GM23338 (cell line): ENCODE measurements at regions not wholly inside any gene's neighbourhood (a gene's known extent, or its start where the extent isn't known, plus 50 kb on each side); places are given as distances from the start of the nearest gene placed in this dataset.

Source experiments
- ATAC-seq: fragments of 200-7000 bp; cut with Tn5 transposase; 3 replicates; pipeline ENCODE4 v1.9.1; 2020
- DNase-seq: peaks from one replicate; pipeline ENCODE4 v3.0.0-alpha.2; 2015; ENCODE audit warnings: low spot score
- H2AFZ ChIP-seq: fragments of 200-600 bp; sonication (generic); 2 replicates; pipeline ENCODE4 v1.8.0; 2016; ENCODE audit warnings: antibody characterized with exemption, mild to moderate bottlenecking, moderate library complexity
- H3F3A ChIP-seq: fragments of 200-600 bp; sonication (generic); replicated peaks from 2 replicates; pipeline ENCODE4 v1.8.0; 2017; ENCODE audit warnings: antibody characterized with exemption, mixed run types, low read depth
- H3K27ac ChIP-seq: fragments of 200-600 bp; sonication (generic); 2 replicates; pipeline ENCODE4 v1.6.1; 2016; ENCODE audit warnings: low read depth
- H3K27me3 ChIP-seq: fragments of 200-600 bp; sonication (generic); 2 replicates; pipeline ENCODE4 v1.8.0; 2016; ENCODE audit warnings: mild to moderate bottlenecking, mixed run types, moderate library complexity; ENCODE audit not compliant: insufficient read depth
- H3K36me3 ChIP-seq: fragments of 200-600 bp; sonication (generic); 2 replicates; pipeline ENCODE4 v1.8.0; 2016; ENCODE audit warnings: mild to moderate bottlenecking; ENCODE audit not compliant: insufficient read depth
- H3K4me1 ChIP-seq: fragments of 200-600 bp; sonication (generic); 2 replicates; pipeline ENCODE4 v1.8.0; 2016; ENCODE audit warnings: mild to moderate bottlenecking, moderate library complexity; ENCODE audit not compliant: insufficient read depth
- H3K4me2 ChIP-seq: fragments of 200-600 bp; sonication (generic); 2 replicates; pipeline ENCODE4 v1.7.1; 2017; ENCODE audit warnings: mixed run types
- H3K4me3 ChIP-seq: fragments of 200-600 bp; sonication (generic); 2 replicates; pipeline ENCODE4 v1.6.1; 2016; ENCODE audit warnings: mixed run types
- H3K79me2 ChIP-seq: fragments of 200-600 bp; sonication (generic); replicated peaks from 2 replicates; pipeline ENCODE4 v1.8.0; 2017; ENCODE audit warnings: mild to moderate bottlenecking; ENCODE audit not compliant: insufficient read depth
- H3K9me2 ChIP-seq: fragments of 200-600 bp; sonication (generic); 2 replicates; pipeline ENCODE4 v1.8.0; 2017; ENCODE audit not compliant: insufficient read depth
- H4K20me1 ChIP-seq: fragments of 200-600 bp; sonication (generic); replicated peaks from 2 replicates; pipeline ENCODE4 v1.8.0; 2017; ENCODE audit warnings: mild to moderate bottlenecking; ENCODE audit not compliant: insufficient read depth
- H3K27ac Mint-ChIP-seq: 2 replicates; pipeline ENCODE4 v1.8.0; 2020; ENCODE audit warnings: inconsistent platforms, mild to moderate bottlenecking, moderate library complexity, mixed read lengths
- H3K27me3 Mint-ChIP-seq: 3 replicates; pipeline ENCODE4 v1.8.0; 2022; ENCODE audit warnings: low read depth, mild to moderate bottlenecking, moderate library complexity, mixed read lengths, inconsistent platforms; ENCODE audit not compliant: insufficient read depth, poor library complexity
- H3K36me3 Mint-ChIP-seq: 3 replicates; pipeline ENCODE4 v1.8.0; 2021; ENCODE audit warnings: low read depth, mild to moderate bottlenecking, inconsistent platforms, moderate library complexity, mixed read lengths
- H3K4me1 Mint-ChIP-seq: 3 replicates; pipeline ENCODE4 v1.8.0; 2020; ENCODE audit warnings: mild to moderate bottlenecking, inconsistent platforms, mixed read lengths
- H3K4me3 Mint-ChIP-seq: 3 replicates; pipeline ENCODE4 v1.8.0; 2021; ENCODE audit warnings: moderate library complexity, mild to moderate bottlenecking, inconsistent platforms, mixed read lengths
- H3K9me3 Mint-ChIP-seq: 3 replicates; pipeline ENCODE4 v1.8.0; 2020; ENCODE audit warnings: moderate library complexity, mild to moderate bottlenecking, inconsistent platforms, mixed read lengths
- CREB1 ChIP-seq: fragments of 250-450 bp; sonication (Bioruptor Pico); IDR thresholded peaks from 2 replicates; pipeline ENCODE4 v1.5.0; 2020; ENCODE audit warnings: low read depth, mild to moderate bottlenecking, moderate library complexity
- CTCF ChIP-seq, 2 experiments: fragments of 200-600 bp in 1 of 2; sonication (generic) in 1 of 2; conservative IDR thresholded peaks; 2 replicates each; pipeline versions ENCODE4 v1.5.1 to v1.6.1; 2016 to 2017; ENCODE audit warnings: antibody characterized with exemption in 2 of 2, low read depth in 2 of 2, mild to moderate bottlenecking in 2 of 2, moderate library complexity in 1 of 2
- ETS1 ChIP-seq: IDR thresholded peaks from 2 replicates; pipeline ENCODE4 v1.6.1; 2016; ENCODE audit warnings: antibody characterized with exemption
- NANOG ChIP-seq: IDR thresholded peaks from 2 replicates; pipeline ENCODE4 v1.6.1; 2016; ENCODE audit warnings: antibody characterized with exemption, borderline replicate concordance
- POLR2AphosphoS5 ChIP-seq: IDR thresholded peaks from 2 replicates; pipeline ENCODE4 v1.6.1; 2016; ENCODE audit warnings: antibody characterized with exemption, low read depth
- REST ChIP-seq: IDR thresholded peaks from one replicate; pipeline ENCODE4 v1.6.1; 2018; ENCODE audit warnings: antibody characterized with exemption; ENCODE audit not compliant: unreplicated experiment
- STAT1 ChIP-seq: IDR thresholded peaks from one replicate; pipeline ENCODE4 v1.6.1; 2016; ENCODE audit warnings: antibody characterized with exemption; ENCODE audit not compliant: unreplicated experiment
- ZNF114 ChIP-seq: fragments of 250-450 bp; sonication (Bioruptor Pico); IDR thresholded peaks from 2 replicates; pipeline ENCODE4 v1.5.0; 2020; ENCODE audit warnings: mild to moderate bottlenecking, moderate library complexity
- ZNF462 ChIP-seq: fragments of 250-450 bp; sonication (Bioruptor Pico); IDR thresholded peaks from 2 replicates; pipeline ENCODE4 v1.5.0; 2020; ENCODE audit warnings: mild to moderate bottlenecking, moderate library complexity

- DNase-seq (no peak), ATAC-seq (no peak)
- Mint-ChIP-seq H3K27ac (no peak overlapping the region), H3K4me3 (no peak overlapping the region), H3K4me1 (peaks cover 14% of the 10 kb centered on the region; the same call in 2 of the 3 replicates), H3K9me3 (no peaks in the 10 kb centered on the region), H3K27me3 (peaks cover 7% of the 10 kb centered on the region), H3K36me3 (no peaks in the 10 kb centered on the region)
- Histone ChIP-seq H2AFZ (no peak overlapping the region), H3K4me2 (no peak overlapping the region), H3F3A (no peaks in the 10 kb centered on the region), H3K36me3 (no peaks in the 10 kb centered on the region), H3K9me2 (no peaks in the 10 kb centered on the region), H3K4me1 (no peaks in the 10 kb centered on the region), H4K20me1 (no peaks in the 10 kb centered on the region), H3K27ac (no peak overlapping the region), H3K79me2 (no peaks in the 10 kb centered on the region), H3K27me3 (no peaks in the 10 kb centered on the region), H3K4me3 (no peak overlapping the region)
- TF ChIP-seq REST (no peak), ZNF462 (CRISPR knock-in tag) (no peak), STAT1 (no peak), CREB1 (CRISPR knock-in tag) (no peak), CTCF (conservative IDR thresholded peaks at IDR 0.05; ENCODE audit: low read depth in 2 of 2) (no peak), ZNF114 (CRISPR knock-in tag) (no peak), POLR2AphosphoS5 (no peak), NANOG (no peak), ETS1 (no peak)
These were observed 62.9 kb upstream of the PTPN1 start for GRCh38 chr20:50447102-50447804.
